DND-41 (cell line): ENCODE measurements at regions not wholly inside any gene's neighbourhood (a gene's known extent, or its start where the extent isn't known, plus 50 kb on each side); places are given as distances from the start of the nearest gene placed in this dataset.

Experiments used
- CTCF ChIP-seq: IDR thresholded peaks from 2 replicates; pipeline ENCODE4 v1.5.1; 2012; ENCODE audit warnings: borderline replicate concordance, low read length, moderate library complexity, mild to moderate bottlenecking; ENCODE audit not compliant: poor library complexity, severe bottlenecking; ENCODE audit errors: extremely low read depth
- EZH2 ChIP-seq: IDR thresholded peaks from 3 replicates; pipeline ENCODE4 v1.6.1; 2012; ENCODE audit warnings: borderline replicate concordance, low read depth, mild to moderate bottlenecking, moderate library complexity, low read length, inconsistent platforms; ENCODE audit not compliant: severe bottlenecking

DNA sequence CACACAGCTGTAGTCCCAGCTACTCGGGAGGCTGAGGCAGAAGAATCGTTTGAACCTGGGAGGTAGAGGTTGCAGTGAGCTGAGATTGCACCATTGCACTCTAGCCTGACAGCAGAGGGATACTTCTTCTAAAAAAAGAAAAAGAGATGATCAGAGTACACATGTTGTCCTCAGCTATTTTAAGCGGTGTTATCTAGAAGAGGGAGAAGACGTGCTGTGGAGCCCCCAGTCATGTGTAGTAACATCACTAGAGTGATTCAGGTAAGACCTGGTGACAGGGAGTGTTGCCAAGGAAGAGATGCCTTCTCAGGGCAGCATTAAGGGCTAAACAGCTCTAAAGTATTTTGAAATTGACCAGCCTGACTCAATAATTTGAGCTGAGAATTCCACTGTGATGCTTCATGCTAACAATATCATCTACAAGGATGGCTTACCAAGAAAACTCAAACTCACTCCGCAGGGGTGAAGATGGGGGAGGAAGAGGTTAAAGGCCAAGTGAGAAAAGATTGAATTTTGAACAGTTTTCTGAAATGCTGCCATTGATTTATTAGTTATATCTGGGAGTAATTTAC, 97.4 kb downstream of the KLF6 start:
- TF ChIP-seq CTCF, result no peak
- no peak for TF ChIP-seq EZH2
